HT-29 (cell line): ENCODE measurements at regions not wholly inside any gene's neighbourhood (a gene's known extent, or its start where the extent isn't known, plus 50 kb on each side); places are given as distances from the start of the nearest gene placed in this dataset.
"Not testable (repeated sequence)": the region's sequence is repeated elsewhere in the genome, so short reads cannot be mapped to it uniquely, and the experiment has no call there.

Source experiments
- DNase-seq: peaks from one replicate; pipeline ENCODE4 v3.0.0-alpha.2; 2015; ENCODE audit warnings: low spot score

GRCh38 chr1:83472066-83472465 lies 526.9 kb downstream of the TTLL7 start:
- not testable (repeated sequence) for DNase-seq

GRCh38 chr1:83471272-83471671 lies 527.7 kb downstream of the TTLL7 start:
- DNase-seq = not testable (repeated sequence)

- not testable (repeated sequence) for DNase-seq
Observed at GRCh38 chr1:83468336-83468735, 530.6 kb downstream of the TTLL7 start.

- DNase-seq = not testable (repeated sequence)
Observed at GRCh38 chr1:83457735-83458248, 541.1 kb downstream of the TTLL7 start.

GRCh38 chr1:83457281-83457680 lies 541.7 kb downstream of the TTLL7 start:
- not testable (repeated sequence) for DNase-seq

- not testable (repeated sequence) for DNase-seq
Observed at GRCh38 chr1:83455753-83456152, 543.2 kb downstream of the TTLL7 start.

- not testable (repeated sequence) for DNase-seq
Observed at GRCh38 chr1:83445873-83446272, 553.1 kb downstream of the TTLL7 start.

- not testable (repeated sequence) for DNase-seq
Observed at GRCh38 chr1:83442412-83442811, 556.5 kb downstream of the TTLL7 start.

GRCh38 chr1:83440586-83440985 lies 558.3 kb downstream of the TTLL7 start:
- DNase-seq = peak; percentile 23

- not testable (repeated sequence) for DNase-seq
Observed at GRCh38 chr1:83440021-83440420, 558.9 kb downstream of the TTLL7 start.

- not testable (repeated sequence) for DNase-seq
Observed at GRCh38 chr1:83438316-83438715, 560.6 kb downstream of the TTLL7 start.

- DNase-seq = not testable (repeated sequence)
Observed at GRCh38 chr1:83435336-83435735, 563.6 kb downstream of the TTLL7 start.

GRCh38 chr1:83427566-83427965 lies 571.4 kb downstream of the TTLL7 start:
- DNase-seq = not testable (repeated sequence)

- not testable (repeated sequence) for DNase-seq
Observed at GRCh38 chr1:83423382-83423781, 575.5 kb downstream of the TTLL7 start.

GRCh38 chr1:83418558-83418957 lies 580.4 kb downstream of the TTLL7 start:
- DNase-seq = no peak

- not testable (repeated sequence) for DNase-seq
Observed at GRCh38 chr1:83413839-83414107, 585.2 kb downstream of the TTLL7 start.

- DNase-seq = not testable (repeated sequence)
Observed at GRCh38 chr1:83410746-83411413, 588.1 kb downstream of the TTLL7 start.

GRCh38 chr1:83406693-83407371 lies 592.1 kb downstream of the TTLL7 start:
- not testable (repeated sequence) for DNase-seq

GRCh38 chr1:83405789-83406188 lies 593.1 kb downstream of the TTLL7 start:
- DNase-seq = not testable (repeated sequence)

GRCh38 chr1:83403500-83403899 lies 595.4 kb downstream of the TTLL7 start:
- not testable (repeated sequence) for DNase-seq

GRCh38 chr1:83401146-83401545 lies 597.8 kb downstream of the TTLL7 start:
- not testable (repeated sequence) for DNase-seq

- DNase-seq = not testable (repeated sequence)
Observed at GRCh38 chr1:83400173-83400572, 598.8 kb downstream of the TTLL7 start.

- DNase-seq = not testable (repeated sequence)
Observed at GRCh38 chr1:83398125-83398524, 600.8 kb downstream of the TTLL7 start.
